Endodermal cell (in vitro differentiated cells): ENCODE measurements at regions not wholly inside any gene's neighbourhood (a gene's known extent, or its start where the extent isn't known, plus 50 kb on each side); places are given as distances from the start of the nearest gene placed in this dataset.
"Not testable (repeated sequence)": the region's sequence is repeated elsewhere in the genome, so short reads cannot be mapped to it uniquely, and the experiment has no call there.

Experiments used
- DNase-seq: peaks from one replicate; pipeline ENCODE4 v3.0.0-alpha.2; 2017
- H3K27ac ChIP-seq: 2 replicates; pipeline ENCODE4 v1.5.1; 2013; ENCODE audit warnings: mild to moderate bottlenecking, low read depth, low read length, moderate library complexity
- H3K27me3 ChIP-seq: 2 replicates; pipeline ENCODE4 v1.6.1; 2013; ENCODE audit warnings: mild to moderate bottlenecking, low read length, moderate library complexity; ENCODE audit not compliant: insufficient read depth, control insufficient read depth, poor library complexity, severe bottlenecking
- H3K36me3 ChIP-seq: 2 replicates; pipeline ENCODE4 v1.7.0; 2013; ENCODE audit warnings: mild to moderate bottlenecking, low read length, moderate library complexity; ENCODE audit not compliant: control insufficient read depth, insufficient read depth
- H3K4me1 ChIP-seq: one replicate; pipeline ENCODE4 v1.7.0; 2013; ENCODE audit warnings: low read length; ENCODE audit not compliant: control insufficient read depth, insufficient read depth
- H3K4me3 ChIP-seq: 2 replicates; pipeline ENCODE4 v1.5.1; 2013; ENCODE audit warnings: mild to moderate bottlenecking, low read length, moderate library complexity
- H3K9ac ChIP-seq: 2 replicates; pipeline ENCODE4 v1.6.1; 2013; ENCODE audit warnings: mild to moderate bottlenecking, low read length, moderate library complexity; ENCODE audit not compliant: poor library complexity, severe bottlenecking; ENCODE audit errors: extremely low read depth
- H3K9me3 ChIP-seq: 2 replicates; pipeline ENCODE4 v1.6.1; 2013; ENCODE audit warnings: mild to moderate bottlenecking, low read length, moderate library complexity; ENCODE audit not compliant: control insufficient read depth
- H3K27ac Mint-ChIP-seq: 2 replicates; pipeline ENCODE4 v1.8.0; 2020; ENCODE audit warnings: mixed read lengths
- H3K27me3 Mint-ChIP-seq: 2 replicates; pipeline ENCODE4 v1.8.0; 2021; ENCODE audit warnings: mild to moderate bottlenecking, mixed read lengths; ENCODE audit not compliant: insufficient read depth
- H3K36me3 Mint-ChIP-seq: 2 replicates; pipeline ENCODE4 v1.8.0; 2020; ENCODE audit warnings: low read depth, mixed read lengths
- H3K4me1 Mint-ChIP-seq: 2 replicates; pipeline ENCODE4 v1.8.0; 2020; ENCODE audit warnings: mixed read lengths
- H3K4me3 Mint-ChIP-seq: 2 replicates; pipeline ENCODE4 v1.8.0; 2020; ENCODE audit warnings: mild to moderate bottlenecking, moderate library complexity, mixed read lengths
- H3K9me3 Mint-ChIP-seq: 2 replicates; pipeline ENCODE4 v1.8.0; 2020; ENCODE audit warnings: mild to moderate bottlenecking, mixed read lengths
- WGBS, 2 experiments: methylation state at CpG; one replicate each; pipeline versions ENCODE4 v1.1.5 to v1.1.7; 2013; ENCODE audit warnings: missing lambda C conversion rate in 2 of 2, mixed read lengths in 1 of 2; ENCODE audit not compliant: insufficient coverage in 1 of 2, insufficient read length in 1 of 2; 5-methylcytosine and 5-hydroxymethylcytosine counted together
- TF ChIP-seq, protein P1 (sequence below): fragments of 200-600 bp; sonication (generic); conservative IDR thresholded peaks from 2 replicates; pipeline ENCODE4 v1.5.0; 2021; ENCODE audit warnings: antibody characterized with exemption, mild to moderate bottlenecking

DNA sequence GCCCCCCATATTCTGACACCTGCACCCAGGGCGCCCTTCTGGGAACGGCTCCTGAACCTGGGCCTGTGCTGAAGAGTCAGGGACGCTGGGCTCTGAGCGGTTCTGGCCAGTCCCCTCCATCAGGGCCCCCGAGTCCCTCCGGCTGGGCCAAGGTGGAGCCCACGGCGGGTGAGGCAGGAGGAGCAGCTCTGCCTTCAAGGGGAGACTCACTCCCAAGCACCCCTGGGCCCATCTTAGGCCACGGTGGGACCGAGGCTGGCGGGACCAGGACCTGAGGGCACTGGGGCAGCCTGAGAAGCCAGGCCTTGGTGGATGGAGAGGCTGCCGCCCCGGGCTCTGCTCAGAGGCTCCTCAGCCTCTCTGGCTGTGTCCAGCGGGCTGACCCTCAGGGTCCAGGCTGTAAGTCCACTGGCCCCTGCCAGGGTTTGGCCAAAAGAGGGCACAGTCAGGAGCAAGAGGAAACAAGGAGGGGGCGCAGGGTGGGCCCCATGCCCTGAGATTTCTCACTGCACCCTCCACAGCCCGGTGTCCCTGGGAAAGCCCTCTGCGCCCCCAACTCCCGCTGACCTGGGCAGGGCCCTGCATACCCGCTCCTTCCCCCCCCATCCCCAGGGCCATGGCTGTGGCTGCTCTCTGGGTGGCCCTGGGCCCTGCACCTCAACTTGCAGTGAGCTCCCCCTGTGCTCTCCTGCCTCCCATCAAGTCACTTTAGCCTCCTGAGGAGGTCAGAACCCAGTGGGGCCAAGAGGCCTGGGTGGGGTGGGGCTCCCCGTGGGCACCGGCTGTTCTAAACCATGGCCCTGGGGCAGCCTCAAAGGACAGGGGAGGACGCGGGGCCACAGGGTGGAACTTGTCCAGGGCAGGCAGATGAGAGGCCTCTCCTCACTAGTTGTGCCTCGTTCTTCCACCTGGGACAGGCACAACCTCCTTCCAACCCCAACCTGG, 266.4 kb upstream of the SFSWAP start:
- Histone ChIP-seq H3K27ac (no peak overlapping the region), H3K9ac (no peak overlapping the region), H3K36me3 (no peaks in the 10 kb centered on the region), H3K27me3 (no peaks in the 10 kb centered on the region), H3K4me3 (no peak overlapping the region), H3K4me1 (no peaks in the 10 kb centered on the region), H3K9me3 (no peaks in the 10 kb centered on the region)
- Mint-ChIP-seq H3K36me3 (no peaks in the 10 kb centered on the region), H3K27ac (no peak overlapping the region), H3K4me1 (no peaks in the 10 kb centered on the region), H3K9me3 (no peaks in the 10 kb centered on the region), H3K4me3 (no peak overlapping the region), H3K27me3 (peaks cover 2% of the 10 kb centered on the region)
- WGBS, 2 experiments = 81 to 89% methylated on average over 6 to 24 of the region's 24 CpGs
- TF ChIP-seq, protein P1, sequence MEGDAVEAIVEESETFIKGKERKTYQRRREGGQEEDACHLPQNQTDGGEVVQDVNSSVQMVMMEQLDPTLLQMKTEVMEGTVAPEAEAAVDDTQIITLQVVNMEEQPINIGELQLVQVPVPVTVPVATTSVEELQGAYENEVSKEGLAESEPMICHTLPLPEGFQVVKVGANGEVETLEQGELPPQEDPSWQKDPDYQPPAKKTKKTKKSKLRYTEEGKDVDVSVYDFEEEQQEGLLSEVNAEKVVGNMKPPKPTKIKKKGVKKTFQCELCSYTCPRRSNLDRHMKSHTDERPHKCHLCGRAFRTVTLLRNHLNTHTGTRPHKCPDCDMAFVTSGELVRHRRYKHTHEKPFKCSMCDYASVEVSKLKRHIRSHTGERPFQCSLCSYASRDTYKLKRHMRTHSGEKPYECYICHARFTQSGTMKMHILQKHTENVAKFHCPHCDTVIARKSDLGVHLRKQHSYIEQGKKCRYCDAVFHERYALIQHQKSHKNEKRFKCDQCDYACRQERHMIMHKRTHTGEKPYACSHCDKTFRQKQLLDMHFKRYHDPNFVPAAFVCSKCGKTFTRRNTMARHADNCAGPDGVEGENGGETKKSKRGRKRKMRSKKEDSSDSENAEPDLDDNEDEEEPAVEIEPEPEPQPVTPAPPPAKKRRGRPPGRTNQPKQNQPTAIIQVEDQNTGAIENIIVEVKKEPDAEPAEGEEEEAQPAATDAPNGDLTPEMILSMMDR = no peak
- DNase-seq = peak; percentile 43

GRCh38 chr12:131445184-131445774, 265.6 kb upstream of the SFSWAP start:
- 72 to 92% methylated on average over 6 to 13 of the region's 13 CpGs for WGBS, 2 experiments
- no peaks in the 10 kb centered on the region for H3K36me3 Mint-ChIP-seq
- no peak overlapping the region for H3K27ac Mint-ChIP-seq
- no peaks in the 10 kb centered on the region for H3K9me3 Mint-ChIP-seq
- no peaks in the 10 kb centered on the region for H3K9me3 ChIP-seq
- no peaks in the 10 kb centered on the region for H3K4me1 ChIP-seq
- H3K4me3 ChIP-seq = no peak overlapping the region
- no peak overlapping the region for H3K4me3 Mint-ChIP-seq
- peak; percentile 56 for DNase-seq
- no peak overlapping the region for H3K27ac ChIP-seq
- no peaks in the 10 kb centered on the region for H3K36me3 ChIP-seq
- TF ChIP-seq, protein P1 = no peak
- H3K27me3 ChIP-seq = no peaks in the 10 kb centered on the region
- no peak overlapping the region for H3K9ac ChIP-seq
- H3K27me3 Mint-ChIP-seq = peaks cover 2% of the 10 kb centered on the region
- no peaks in the 10 kb centered on the region for H3K4me1 Mint-ChIP-seq

GRCh38 chr12:131445795-131446194, 265.1 kb upstream of the SFSWAP start:
- peak; percentile 30 for DNase-seq

DNA sequence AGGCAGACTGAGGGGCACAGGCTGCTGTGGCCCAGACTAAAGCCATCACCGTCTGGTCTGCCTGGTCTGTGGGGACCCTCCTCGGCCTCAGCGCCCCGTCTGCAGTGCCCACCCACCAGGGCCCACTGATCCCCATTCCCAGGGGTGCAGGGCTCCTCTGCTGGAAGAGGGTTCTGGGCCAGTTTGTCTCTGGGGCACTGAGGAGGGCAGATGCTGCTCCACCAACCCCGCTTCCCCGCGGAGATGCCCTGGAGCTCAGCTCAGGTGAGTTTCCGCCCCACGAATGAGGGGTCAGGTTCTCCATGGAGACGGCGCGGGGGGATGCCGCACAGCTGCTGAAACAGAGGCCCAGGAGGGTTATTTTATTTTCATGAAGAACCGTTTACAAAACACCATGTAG, 263.3 kb upstream of the SFSWAP start:
- H3K27ac ChIP-seq, H3K36me3 Mint-ChIP-seq, H3K4me3 ChIP-seq, H3K4me1 ChIP-seq, H3K9ac ChIP-seq, H3K9me3 ChIP-seq, H3K27me3 ChIP-seq, H3K4me1 Mint-ChIP-seq, H3K27ac Mint-ChIP-seq, H3K4me3 Mint-ChIP-seq, H3K27me3 Mint-ChIP-seq, H3K36me3 ChIP-seq, H3K9me3 Mint-ChIP-seq, DNase-seq: not testable (repeated sequence)
- 92 to 100% methylated on average over 5 to 14 of the region's 14 CpGs for WGBS, 2 experiments

More at GRCh38 chr12:131445795-131446194, 265.1 kb upstream of the SFSWAP start:
- TF ChIP-seq, protein P1 = no peak
- H3K27ac Mint-ChIP-seq = no peak overlapping the region
- H3K4me3 Mint-ChIP-seq = no peak overlapping the region
- H3K27me3 ChIP-seq = no peaks in the 10 kb centered on the region
- H3K27ac ChIP-seq = no peak overlapping the region
- no peaks in the 10 kb centered on the region for H3K9me3 Mint-ChIP-seq
- no peaks in the 10 kb centered on the region for H3K4me1 ChIP-seq
- H3K9me3 ChIP-seq = no peaks in the 10 kb centered on the region
- no peaks in the 10 kb centered on the region for H3K36me3 ChIP-seq
- no peaks in the 10 kb centered on the region for H3K36me3 Mint-ChIP-seq
- no peak overlapping the region for H3K9ac ChIP-seq
- H3K27me3 Mint-ChIP-seq = peaks cover 2% of the 10 kb centered on the region
- H3K4me1 Mint-ChIP-seq = no peaks in the 10 kb centered on the region
- WGBS, 2 experiments = 84 to 92% methylated on average over 2 to 12 of the region's 12 CpGs
- no peak overlapping the region for H3K4me3 ChIP-seq
